Astrocyte (in vitro differentiated cells and primary cell): ENCODE measurements at regions not wholly inside any gene's neighbourhood (a gene's known extent, or its start where the extent isn't known, plus 50 kb on each side); places are given as distances from the start of the nearest gene placed in this dataset.

Experiments used
- DNase-seq: peaks from one replicate; pipeline ENCODE4 v3.0.0-alpha.2; 2010; ENCODE audit warnings: low read depth
- FAIRE-seq: peaks from 2 replicates; lab custom pipeline; 2011; peaks lifted over from hg19 to GRCh38; lab: Jason Lieb, UNC
- H2AFZ ChIP-seq: 2 replicates; pipeline ENCODE4 v1.6.0; 2012; ENCODE audit warnings: low read depth, low read length, inconsistent platforms
- H3K27ac ChIP-seq: 2 replicates; pipeline ENCODE4 v1.5.1; 2011; ENCODE audit warnings: low read depth, low read length, inconsistent platforms
- H3K27me3 ChIP-seq: 2 replicates; pipeline ENCODE4 v1.6.0; 2011; ENCODE audit warnings: low read length, inconsistent platforms; ENCODE audit not compliant: insufficient read depth
- H3K36me3 ChIP-seq: 2 replicates; pipeline ENCODE4 v1.5.1; 2011; ENCODE audit warnings: low read length, inconsistent platforms; ENCODE audit not compliant: insufficient read depth
- H3K4me1 ChIP-seq: 2 replicates; pipeline ENCODE4 v1.5.1; 2011; ENCODE audit warnings: low read length, inconsistent platforms; ENCODE audit not compliant: insufficient read depth
- H3K4me2 ChIP-seq: 2 replicates; pipeline ENCODE4 v1.6.0; 2012; ENCODE audit warnings: low read length, inconsistent platforms
- H3K4me3 ChIP-seq: 2 replicates; pipeline ENCODE4 v1.5.1; 2011; ENCODE audit warnings: low read depth, mild to moderate bottlenecking, low read length, inconsistent platforms; ENCODE audit not compliant: insufficient read depth
- H3K79me2 ChIP-seq: 2 replicates; pipeline ENCODE4 v1.6.0; 2012; ENCODE audit warnings: mild to moderate bottlenecking, low read length, inconsistent platforms; ENCODE audit not compliant: insufficient read depth
- H3K9ac ChIP-seq: 2 replicates; pipeline ENCODE4 v1.6.0; 2012; ENCODE audit warnings: mild to moderate bottlenecking, low read length, inconsistent platforms
- H3K9me3 ChIP-seq: 2 replicates; pipeline ENCODE4 v1.5.1; 2012; ENCODE audit warnings: low read depth, mild to moderate bottlenecking, low read length, inconsistent platforms; ENCODE audit not compliant: insufficient read depth
- H4K20me1 ChIP-seq: 2 replicates; pipeline ENCODE4 v1.6.0; 2012; ENCODE audit warnings: low read length, inconsistent platforms; ENCODE audit not compliant: insufficient read depth
- H3K27ac Mint-ChIP-seq: one replicate; pipeline ENCODE4 v1.8.0; 2021; ENCODE audit warnings: mild to moderate bottlenecking, mixed read lengths; ENCODE audit not compliant: unreplicated experiment
- H3K27me3 Mint-ChIP-seq: one replicate; pipeline ENCODE4 v1.8.0; 2021; ENCODE audit warnings: low read depth, mixed read lengths; ENCODE audit not compliant: unreplicated experiment
- H3K36me3 Mint-ChIP-seq: one replicate; pipeline ENCODE4 v1.8.0; 2021; ENCODE audit warnings: low read depth, mixed read lengths; ENCODE audit not compliant: unreplicated experiment
- H3K4me1 Mint-ChIP-seq: one replicate; pipeline ENCODE4 v1.8.0; 2021; ENCODE audit warnings: low read depth, mixed read lengths; ENCODE audit not compliant: unreplicated experiment
- H3K4me3 Mint-ChIP-seq: one replicate; pipeline ENCODE4 v1.8.0; 2021; ENCODE audit warnings: mild to moderate bottlenecking, moderate library complexity, mixed read lengths; ENCODE audit not compliant: unreplicated experiment
- H3K9me3 Mint-ChIP-seq: one replicate; pipeline ENCODE4 v1.8.0; 2021; ENCODE audit warnings: mild to moderate bottlenecking, mixed read lengths; ENCODE audit not compliant: unreplicated experiment
- CTCF ChIP-seq: IDR thresholded peaks from 2 replicates; pipeline ENCODE4 v1.5.1; 2011; ENCODE audit warnings: low read depth, mild to moderate bottlenecking, inconsistent platforms, low read length, moderate library complexity; ENCODE audit not compliant: insufficient read depth
- EZH2 ChIP-seq: IDR thresholded peaks from 2 replicates; pipeline ENCODE4 v1.6.1; 2012; ENCODE audit warnings: mild to moderate bottlenecking, low read length, inconsistent platforms; ENCODE audit not compliant: insufficient read depth

GRCh38 chr12:126163984-126164383 lies 1098.7 kb downstream of the AACS start:
- Mint-ChIP-seq H3K4me3 (no peak overlapping the region), H3K9me3 (peaks cover 10% of the 10 kb centered on the region), H3K27ac (no peak overlapping the region), H3K36me3 (no peaks in the 10 kb centered on the region), H3K27me3 (no peaks in the 10 kb centered on the region), H3K4me1 (no peaks in the 10 kb centered on the region)
- peaks cover 5% of the 10 kb centered on the region for H3K9me3 ChIP-seq
- H2AFZ ChIP-seq: no peak overlapping the region
- DNase-seq (no peak), FAIRE-seq (no peak)
- no peak overlapping the region for H3K4me2 ChIP-seq
- H3K4me3 ChIP-seq: no peak overlapping the region
- no peak overlapping the region for H3K9ac ChIP-seq
- no peaks in the 10 kb centered on the region for H4K20me1 ChIP-seq
- no peak overlapping the region for H3K27ac ChIP-seq
- no peaks in the 10 kb centered on the region for H3K4me1 ChIP-seq
- no peaks in the 10 kb centered on the region for H3K36me3 ChIP-seq
- TF ChIP-seq CTCF (no peak), EZH2 (no peak)
- no peaks in the 10 kb centered on the region for H3K27me3 ChIP-seq
- H3K79me2 ChIP-seq: no peaks in the 10 kb centered on the region

- no peak overlapping the region for H3K4me3 ChIP-seq
- H4K20me1 ChIP-seq: no peaks in the 10 kb centered on the region
- H3K4me3 Mint-ChIP-seq: no peak overlapping the region
- no peaks in the 10 kb centered on the region for H3K79me2 ChIP-seq
- no peaks in the 10 kb centered on the region for H3K4me1 Mint-ChIP-seq
- H2AFZ ChIP-seq: no peak overlapping the region
- H3K9me3 ChIP-seq: no peaks in the 10 kb centered on the region
- H3K36me3 ChIP-seq: no peaks in the 10 kb centered on the region
- FAIRE-seq (no peak), DNase-seq (no peak)
- H3K27me3 Mint-ChIP-seq: no peaks in the 10 kb centered on the region
- H3K36me3 Mint-ChIP-seq: no peaks in the 10 kb centered on the region
- H3K27me3 ChIP-seq: no peaks in the 10 kb centered on the region
- no peak overlapping the region for H3K27ac ChIP-seq
- no peak overlapping the region for H3K27ac Mint-ChIP-seq
- no peak overlapping the region for H3K4me2 ChIP-seq
- peaks cover 3% of the 10 kb centered on the region for H3K9me3 Mint-ChIP-seq
- H3K4me1 ChIP-seq: no peaks in the 10 kb centered on the region
- no peak for TF ChIP-seq CTCF
- TF ChIP-seq EZH2: no peak
- H3K9ac ChIP-seq: no peak overlapping the region
These were observed 1106.8 kb downstream of the AACS start for GRCh38 chr12:126171937-126172559.

- FAIRE-seq (no peak), DNase-seq (no peak)
- TF ChIP-seq CTCF (no peak), EZH2 (no peak)
- H3K4me3 Mint-ChIP-seq: no peak overlapping the region
- Histone ChIP-seq H3K4me3 (no peak overlapping the region), H3K27me3 (no peaks in the 10 kb centered on the region), H4K20me1 (no peaks in the 10 kb centered on the region), H3K4me1 (no peaks in the 10 kb centered on the region), H3K9ac (no peak overlapping the region), H3K36me3 (no peaks in the 10 kb centered on the region), H3K4me2 (no peak overlapping the region), H2AFZ (no peak overlapping the region), H3K27ac (no peak overlapping the region), H3K79me2 (no peaks in the 10 kb centered on the region), H3K9me3 (no peaks in the 10 kb centered on the region)
- peaks cover 7% of the 10 kb centered on the region for H3K9me3 Mint-ChIP-seq
- no peaks in the 10 kb centered on the region for H3K4me1 Mint-ChIP-seq
- H3K27ac Mint-ChIP-seq: no peak overlapping the region
- no peaks in the 10 kb centered on the region for H3K36me3 Mint-ChIP-seq
- H3K27me3 Mint-ChIP-seq: no peaks in the 10 kb centered on the region
These were observed 1117.5 kb downstream of the AACS start for GRCh38 chr12:126182619-126183236.
